ENCODE measurements at regions not wholly inside any gene's neighbourhood (a gene's known extent, or its start where the extent isn't known, plus 50 kb on each side); places are given as distances from the start of the nearest gene placed in this dataset.

DNA sequence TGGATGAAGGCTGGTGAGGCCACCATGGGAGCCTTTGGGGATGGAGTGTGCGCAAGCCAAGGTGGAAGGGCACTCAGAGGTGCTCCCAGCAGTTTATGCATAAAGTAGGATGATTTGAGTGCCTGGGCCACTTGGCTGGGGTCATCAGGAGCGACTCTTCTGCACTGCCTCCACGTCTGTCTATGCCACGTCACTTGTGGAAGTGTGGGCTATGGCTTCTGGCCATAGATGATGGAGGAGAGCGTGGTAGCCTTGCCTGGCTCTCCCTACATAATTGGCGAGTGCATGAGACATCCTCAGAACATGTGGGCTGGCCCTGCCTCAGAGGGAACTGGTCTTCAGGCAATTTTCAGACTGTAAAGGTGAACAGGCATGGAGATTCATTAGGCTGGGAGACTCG lies 182.9 kb downstream of the TEX29 start:
- FAIRE-seq = no peak

DNA sequence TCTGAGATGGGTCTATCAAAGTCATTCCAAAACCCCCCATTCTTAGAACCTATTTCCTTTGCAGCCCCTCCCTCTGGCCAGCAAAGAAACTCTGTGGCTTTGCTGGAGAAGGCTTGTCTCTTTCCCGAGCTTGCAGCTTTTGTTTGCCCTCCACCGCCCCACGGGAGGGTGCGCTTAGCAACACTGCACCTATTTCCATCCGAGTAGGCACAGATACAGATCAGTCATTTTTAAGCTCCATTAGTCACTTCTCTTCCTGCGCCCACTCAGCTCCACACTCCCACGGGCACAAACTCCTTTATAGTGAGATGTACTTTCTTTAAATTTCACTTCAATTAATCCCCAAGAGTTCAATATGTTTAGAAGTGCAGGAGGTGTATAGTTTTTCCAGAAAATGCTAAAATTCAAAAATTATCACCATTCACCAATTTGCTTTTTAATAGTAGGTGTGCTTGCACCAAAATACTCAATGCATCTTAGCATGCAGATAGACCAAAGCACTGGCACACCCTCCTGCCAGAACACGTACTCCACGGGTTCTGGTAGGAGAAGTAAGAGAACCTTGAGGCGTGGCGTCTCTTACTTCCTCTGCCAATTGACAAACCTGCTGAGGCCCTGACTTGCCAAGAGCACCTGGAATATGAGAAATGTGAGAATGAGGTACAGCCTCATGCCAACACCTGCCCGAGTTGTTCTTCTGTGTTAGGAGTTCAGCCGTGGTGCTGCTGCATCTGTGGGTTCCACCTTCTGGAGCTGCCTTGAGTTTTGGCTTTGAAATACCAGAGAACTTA lies 183.7 kb downstream of the TEX29 start:
- no peak for FAIRE-seq

- FAIRE-seq = no peak
Measured at GRCh38 chr13:111505175-111505777, 184.8 kb downstream of the TEX29 start.

GRCh38 chr13:111506125-111506524 lies 185.7 kb downstream of the TEX29 start:
- no peak for FAIRE-seq

- no peak for FAIRE-seq
Measured at GRCh38 chr13:111506621-111507020, 186.2 kb downstream of the TEX29 start.

GRCh38 chr13:111508164-111508870 lies 187.9 kb downstream of the TEX29 start:
- no peak for FAIRE-seq

- no peak for FAIRE-seq
Measured at GRCh38 chr13:111508902-111509509, 188.6 kb downstream of the TEX29 start.

GRCh38 chr13:111510502-111511218 lies 190.2 kb downstream of the TEX29 start:
- FAIRE-seq = no peak

- no peak for FAIRE-seq
Measured at GRCh38 chr13:111511219-111511732, 190.8 kb downstream of the TEX29 start.

GRCh38 chr13:111511805-111512504 lies 191.5 kb downstream of the TEX29 start:
- FAIRE-seq = no peak

- FAIRE-seq = no peak
Measured at GRCh38 chr13:111512707-111513106, 192.3 kb downstream of the TEX29 start.

GRCh38 chr13:111513766-111514609 lies 193.5 kb downstream of the TEX29 start:
- no peak for FAIRE-seq

DNA sequence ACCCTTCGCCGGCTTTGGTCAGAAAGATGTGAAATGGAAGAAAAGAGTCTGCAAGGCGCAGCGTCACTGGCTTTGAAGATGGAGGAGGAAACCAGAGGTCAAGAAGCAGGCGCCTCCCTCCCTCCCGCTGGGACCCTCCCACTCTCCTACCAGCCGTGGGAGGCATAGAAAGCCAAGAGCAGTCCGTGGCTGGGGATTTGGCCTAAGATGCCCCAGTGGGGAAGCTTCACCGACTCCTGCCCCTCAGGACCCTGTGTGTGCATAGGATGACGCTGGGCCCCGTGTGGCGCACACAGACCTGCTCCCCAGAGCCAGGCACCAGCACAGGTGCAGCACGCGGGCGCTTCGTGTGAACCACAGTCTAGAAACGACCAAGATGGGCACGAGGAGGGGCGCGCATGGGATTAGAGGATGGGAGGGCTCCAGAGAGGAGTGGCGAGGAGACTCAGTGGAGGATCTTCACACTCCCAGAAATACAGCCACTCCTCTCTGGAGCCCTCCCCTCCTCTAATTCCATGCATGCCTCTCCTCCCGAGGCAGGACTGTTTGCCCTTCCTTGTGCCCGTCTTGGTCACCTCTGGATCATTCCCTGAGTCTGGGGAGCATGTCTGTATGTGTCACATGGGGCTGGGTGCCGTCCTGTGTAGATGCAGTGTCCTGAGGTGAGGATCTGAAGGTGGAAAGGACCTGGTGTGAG lies 194.3 kb downstream of the TEX29 start:
- no peak for FAIRE-seq

DNA sequence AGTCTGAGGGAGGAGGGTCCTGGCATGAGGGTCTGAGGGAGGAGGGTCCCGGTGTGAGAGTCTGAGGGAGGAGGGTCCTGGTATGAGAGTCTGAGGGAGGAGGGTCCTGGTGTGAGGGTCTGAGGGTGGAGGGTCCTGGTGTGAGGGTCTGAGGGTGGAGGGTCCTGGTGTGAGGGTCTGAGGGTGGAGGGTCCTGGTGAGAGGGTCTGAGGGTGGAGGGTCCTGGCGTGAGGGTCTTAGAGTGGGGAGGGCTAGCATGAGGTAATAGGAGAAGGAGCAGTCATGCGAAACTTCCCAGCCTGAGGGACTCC lies 194.8 kb downstream of the TEX29 start:
- no peak for FAIRE-seq

GRCh38 chr13:111515635-111516034 lies 195.2 kb downstream of the TEX29 start:
- no peak for FAIRE-seq

GRCh38 chr13:111516712-111517640 lies 196.5 kb downstream of the TEX29 start:
- no peak for FAIRE-seq

DNA sequence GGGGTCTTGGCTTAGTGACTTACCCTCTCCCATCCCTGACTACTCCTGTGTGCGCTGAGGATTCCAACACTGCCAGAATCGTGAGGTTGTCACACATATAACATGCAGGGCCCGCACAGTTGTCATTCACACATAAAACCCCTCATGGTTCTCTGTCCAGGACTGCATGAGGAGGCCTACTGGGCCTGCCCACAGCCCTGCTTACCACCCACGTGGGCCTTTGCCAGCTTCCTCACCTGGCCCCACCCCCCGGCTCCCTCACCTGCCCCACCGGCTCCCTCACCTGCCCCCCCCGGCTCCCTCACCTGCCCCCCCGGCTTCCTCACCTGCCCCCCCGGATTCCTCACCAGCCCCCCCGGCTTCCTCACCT lies 197.2 kb downstream of the TEX29 start:
- no peak for FAIRE-seq

DNA sequence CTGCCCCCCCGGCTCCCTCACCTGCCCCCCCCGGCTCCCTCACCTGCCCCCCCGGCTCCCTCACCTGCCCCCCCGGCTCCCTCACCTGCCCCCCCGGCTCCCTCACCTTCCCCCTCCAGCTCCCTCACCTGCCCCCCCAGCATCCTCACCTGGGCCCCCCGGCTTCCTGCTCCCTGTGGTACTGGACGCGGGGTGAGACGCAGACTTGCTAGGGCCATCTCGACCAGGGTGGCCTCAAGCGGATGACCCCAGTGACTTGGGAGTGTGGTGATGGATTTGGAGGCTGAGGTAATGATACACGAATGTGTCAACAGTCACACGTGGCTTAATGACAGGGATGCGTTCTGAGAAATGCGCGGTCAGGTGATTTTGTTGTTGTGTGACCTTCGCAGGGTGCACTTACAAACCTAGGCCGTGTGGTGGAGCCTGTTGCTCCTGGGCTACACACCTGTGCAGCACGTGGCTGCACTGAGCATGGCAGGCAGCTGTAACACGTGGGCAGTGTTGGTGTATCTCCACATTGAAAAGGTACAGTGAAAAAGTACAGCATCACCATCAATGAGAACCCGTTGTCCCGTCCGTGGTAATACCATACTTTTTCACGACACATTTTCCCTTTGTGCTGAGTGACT lies 197.8 kb downstream of the TEX29 start:
- no peak for FAIRE-seq

GRCh38 chr13:111519041-111519440 lies 198.6 kb downstream of the TEX29 start:
- FAIRE-seq = no peak

All from islet of Langerhans (tissue), 1 donor.